Osteoblast (primary cell): ENCODE measurements at regions not wholly inside any gene's neighbourhood (a gene's known extent, or its start where the extent isn't known, plus 50 kb on each side); places are given as distances from the start of the nearest gene placed in this dataset.

ENCODE experiments used
- DNase-seq: peaks from one replicate; pipeline ENCODE4 v3.0.0; 2011; ENCODE audit warnings: low spot score, mixed read lengths; ENCODE audit not compliant: insufficient read length; ENCODE audit errors: missing footprints
- H2AFZ ChIP-seq: 2 replicates; pipeline ENCODE4 v1.6.0; 2011; ENCODE audit warnings: mild to moderate bottlenecking, low read length
- H3K27ac ChIP-seq: 2 replicates; pipeline ENCODE4 v1.5.1; 2011; ENCODE audit warnings: mild to moderate bottlenecking, low read depth, low read length, moderate library complexity
- H3K27me3 ChIP-seq: 2 replicates; pipeline ENCODE4 v1.6.0; 2012; ENCODE audit warnings: mild to moderate bottlenecking, control low read depth, inconsistent platforms, low read length, moderate library complexity; ENCODE audit not compliant: insufficient read depth
- H3K36me3 ChIP-seq: 2 replicates; pipeline ENCODE4 v1.5.1; 2011; ENCODE audit warnings: mild to moderate bottlenecking, low read length, control low read depth, moderate library complexity; ENCODE audit not compliant: insufficient read depth
- H3K4me1 ChIP-seq: 2 replicates; pipeline ENCODE4 v1.5.1; 2011; ENCODE audit warnings: mild to moderate bottlenecking, low read length, control low read depth, moderate library complexity; ENCODE audit not compliant: insufficient read depth
- H3K4me2 ChIP-seq: 2 replicates; pipeline ENCODE4 v1.6.0; 2011; ENCODE audit warnings: mild to moderate bottlenecking, low read length; ENCODE audit not compliant: insufficient read depth
- H3K4me3 ChIP-seq: fragments of 200-600 bp; sonication (generic); 3 replicates; pipeline ENCODE4 v1.5.1; 2012; ENCODE audit warnings: mild to moderate bottlenecking, low read length, inconsistent platforms; ENCODE audit not compliant: insufficient read depth
- H3K79me2 ChIP-seq: 2 replicates; pipeline ENCODE4 v1.6.0; 2012; ENCODE audit warnings: mild to moderate bottlenecking, low read length, control low read depth, inconsistent platforms; ENCODE audit not compliant: insufficient read depth
- H3K9me3 ChIP-seq: 2 replicates; pipeline ENCODE4 v1.5.1; 2011; ENCODE audit warnings: low read depth, low read length, control low read depth
- H4K20me1 ChIP-seq: 2 replicates; pipeline ENCODE4 v1.6.0; 2012; ENCODE audit warnings: mild to moderate bottlenecking, low read length, control low read depth; ENCODE audit not compliant: insufficient read depth
- TF ChIP-seq, protein P1 (sequence below): IDR thresholded peaks from 2 replicates; pipeline ENCODE4 v1.5.1; 2011; ENCODE audit warnings: mild to moderate bottlenecking, low read depth, low read length, moderate library complexity; ENCODE audit errors: extremely low read depth

DNA sequence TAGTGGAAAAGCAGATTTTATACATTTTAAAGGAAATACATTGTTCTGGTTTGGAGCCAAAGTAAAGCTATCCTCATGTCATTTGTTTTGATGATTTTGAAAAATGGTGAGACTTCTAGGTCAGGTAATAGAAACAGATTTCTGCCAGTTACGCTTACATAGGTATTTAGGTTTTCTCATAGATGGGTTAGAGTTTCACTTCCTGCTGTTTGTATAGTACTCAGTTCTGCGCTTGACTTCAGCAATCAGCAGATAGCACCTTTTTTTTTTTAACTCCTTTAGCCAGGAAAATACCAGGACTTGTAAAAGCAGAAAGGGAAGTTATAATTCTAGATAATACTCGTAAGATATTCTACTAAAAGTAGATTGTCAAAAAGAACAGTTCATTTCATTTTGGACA lies 209.8 kb upstream of the POM121L12 start:
- no peak for DNase-seq
- no peak overlapping the region for H3K27ac ChIP-seq
- H3K4me2 ChIP-seq = no peak overlapping the region
- no peaks in the 10 kb centered on the region for H3K4me1 ChIP-seq
- H3K27me3 ChIP-seq = no peaks in the 10 kb centered on the region
- no peak overlapping the region for H3K4me3 ChIP-seq
- H2AFZ ChIP-seq = no peak overlapping the region
- TF ChIP-seq, protein P1, sequence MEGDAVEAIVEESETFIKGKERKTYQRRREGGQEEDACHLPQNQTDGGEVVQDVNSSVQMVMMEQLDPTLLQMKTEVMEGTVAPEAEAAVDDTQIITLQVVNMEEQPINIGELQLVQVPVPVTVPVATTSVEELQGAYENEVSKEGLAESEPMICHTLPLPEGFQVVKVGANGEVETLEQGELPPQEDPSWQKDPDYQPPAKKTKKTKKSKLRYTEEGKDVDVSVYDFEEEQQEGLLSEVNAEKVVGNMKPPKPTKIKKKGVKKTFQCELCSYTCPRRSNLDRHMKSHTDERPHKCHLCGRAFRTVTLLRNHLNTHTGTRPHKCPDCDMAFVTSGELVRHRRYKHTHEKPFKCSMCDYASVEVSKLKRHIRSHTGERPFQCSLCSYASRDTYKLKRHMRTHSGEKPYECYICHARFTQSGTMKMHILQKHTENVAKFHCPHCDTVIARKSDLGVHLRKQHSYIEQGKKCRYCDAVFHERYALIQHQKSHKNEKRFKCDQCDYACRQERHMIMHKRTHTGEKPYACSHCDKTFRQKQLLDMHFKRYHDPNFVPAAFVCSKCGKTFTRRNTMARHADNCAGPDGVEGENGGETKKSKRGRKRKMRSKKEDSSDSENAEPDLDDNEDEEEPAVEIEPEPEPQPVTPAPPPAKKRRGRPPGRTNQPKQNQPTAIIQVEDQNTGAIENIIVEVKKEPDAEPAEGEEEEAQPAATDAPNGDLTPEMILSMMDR = no peak
- H4K20me1 ChIP-seq = no peaks in the 10 kb centered on the region
- no peaks in the 10 kb centered on the region for H3K79me2 ChIP-seq
- peaks cover 7% of the 10 kb centered on the region for H3K9me3 ChIP-seq
- H3K36me3 ChIP-seq = no peaks in the 10 kb centered on the region

DNA sequence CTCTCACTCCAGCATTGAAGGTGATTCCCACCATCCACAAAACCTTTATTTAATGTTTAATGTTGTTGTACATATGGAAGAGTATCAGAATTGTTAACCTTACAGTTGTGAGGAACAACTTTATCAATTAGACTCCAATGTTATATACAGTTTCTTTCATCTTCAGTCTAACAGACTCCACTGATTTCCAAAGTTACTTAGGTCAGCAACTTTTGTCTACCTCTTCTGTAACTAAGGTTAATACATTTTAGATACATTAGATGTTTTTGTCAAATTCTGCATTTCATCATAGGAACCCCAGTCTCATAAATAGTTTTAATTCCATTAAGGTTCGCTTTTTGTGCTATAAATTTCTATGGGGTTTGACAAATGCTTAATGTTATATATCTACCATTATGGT lies 223.9 kb upstream of the POM121L12 start:
- Histone ChIP-seq H2AFZ (no peak overlapping the region), H3K4me1 (no peaks in the 10 kb centered on the region), H3K79me2 (no peaks in the 10 kb centered on the region), H3K4me3 (no peak overlapping the region), H3K9me3 (peaks cover 2% of the 10 kb centered on the region), H3K4me2 (no peak overlapping the region), H3K36me3 (no peaks in the 10 kb centered on the region), H4K20me1 (no peaks in the 10 kb centered on the region), H3K27me3 (no peaks in the 10 kb centered on the region), H3K27ac (no peak overlapping the region)
- TF ChIP-seq, protein P1 = no peak
- no peak for DNase-seq

DNA sequence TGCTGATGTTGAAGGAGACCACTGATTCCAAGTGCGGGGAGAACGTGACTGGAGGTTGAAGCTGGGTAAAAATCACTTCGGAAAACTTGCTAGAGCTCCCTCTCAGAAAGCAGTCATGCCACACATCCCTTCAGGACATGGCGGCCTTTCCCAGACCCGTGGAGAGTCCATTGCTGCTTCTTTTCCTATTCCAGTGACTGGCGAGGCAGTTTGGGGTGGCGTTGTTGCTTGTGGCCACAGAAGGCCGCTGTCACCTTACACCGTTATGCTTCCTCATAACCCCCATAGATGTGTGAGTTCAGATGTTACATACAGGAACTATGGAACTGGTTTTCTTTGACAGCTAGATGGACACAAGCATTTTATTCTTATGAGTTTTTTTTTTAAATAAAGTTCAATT lies 235.6 kb upstream of the POM121L12 start:
- H3K27me3 ChIP-seq = no peaks in the 10 kb centered on the region
- no peak overlapping the region for H3K4me2 ChIP-seq
- H3K79me2 ChIP-seq = no peaks in the 10 kb centered on the region
- H4K20me1 ChIP-seq = no peaks in the 10 kb centered on the region
- no peak overlapping the region for H2AFZ ChIP-seq
- H3K4me1 ChIP-seq = no peaks in the 10 kb centered on the region
- H3K9me3 ChIP-seq = peaks cover 3% of the 10 kb centered on the region
- no peak overlapping the region for H3K4me3 ChIP-seq
- TF ChIP-seq, protein P1 = no peak
- H3K36me3 ChIP-seq = no peaks in the 10 kb centered on the region
- DNase-seq = no peak
- no peak overlapping the region for H3K27ac ChIP-seq

DNA sequence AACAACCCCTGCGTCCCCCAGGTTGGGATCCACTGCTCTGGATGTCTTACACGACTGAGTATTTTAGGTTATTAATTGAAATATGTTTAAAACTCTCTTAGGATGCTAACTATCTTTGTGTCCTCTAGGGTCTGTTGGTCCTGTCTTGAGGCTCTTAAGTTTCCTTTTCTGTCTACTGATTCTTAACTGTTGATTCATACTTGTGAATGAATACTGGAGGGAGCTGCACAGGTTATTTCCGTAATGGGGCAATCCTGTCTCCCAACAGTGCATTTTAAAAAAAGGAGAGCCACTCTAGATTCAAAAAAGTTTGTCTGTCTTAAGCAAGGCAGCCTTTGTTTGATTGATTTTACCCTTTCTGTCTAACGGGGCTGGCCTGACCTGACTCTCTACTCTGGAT lies 237.6 kb upstream of the POM121L12 start:
- Histone ChIP-seq H3K79me2 (no peaks in the 10 kb centered on the region), H4K20me1 (no peaks in the 10 kb centered on the region), H3K4me1 (no peaks in the 10 kb centered on the region), H2AFZ (no peak overlapping the region), H3K9me3 (no peaks in the 10 kb centered on the region), H3K27ac (no peak overlapping the region), H3K36me3 (no peaks in the 10 kb centered on the region), H3K4me3 (no peak overlapping the region), H3K4me2 (no peak overlapping the region), H3K27me3 (no peaks in the 10 kb centered on the region)
- DNase-seq = no peak
- TF ChIP-seq, protein P1 = no peak
